Liver (tissue), 7 donors: ENCODE measurements at regions not wholly inside any gene's neighbourhood (a gene's known extent, or its start where the extent isn't known, plus 50 kb on each side); places are given as distances from the start of the nearest gene placed in this dataset.

Source experiments
- DNase-seq: peaks from one replicate; pipeline ENCODE4 v3.0.0-alpha.2; 2017; ENCODE audit warnings: low spot score
- H3K27ac ChIP-seq, 2 donors: one replicate each; pipeline ENCODE4 v1.7.0; 2013; ENCODE audit warnings: inconsistent platforms in 2 of 2, low read length in 2 of 2, control low read depth in 1 of 2, low read depth in 1 of 2, mild to moderate bottlenecking in 1 of 2
- H3K27me3 ChIP-seq, 4 donors: one replicate each; pipeline versions ENCODE4 v1.6.1 to v1.7.0; 2013; ENCODE audit warnings: low read length in 3 of 4, inconsistent platforms in 1 of 4, mild to moderate bottlenecking in 1 of 4, moderate library complexity in 1 of 4; ENCODE audit not compliant: control insufficient read depth in 4 of 4, insufficient read depth in 4 of 4
- H3K36me3 ChIP-seq, 4 donors: one replicate each; pipeline versions ENCODE4 v1.6.1 to v1.7.0; 2013; ENCODE audit warnings: low read length in 3 of 4, mild to moderate bottlenecking in 3 of 4, low read depth in 1 of 4, moderate library complexity in 1 of 4; ENCODE audit not compliant: control insufficient read depth in 4 of 4, insufficient read depth in 3 of 4
- H3K4me1 ChIP-seq, 4 donors: one replicate each; pipeline versions ENCODE4 v1.6.1 to v1.7.0; 2013; ENCODE audit warnings: low read length in 3 of 4, mild to moderate bottlenecking in 3 of 4, moderate library complexity in 1 of 4; ENCODE audit not compliant: control insufficient read depth in 4 of 4, insufficient read depth in 4 of 4
- H3K4me3 ChIP-seq, 3 donors: one replicate each; pipeline versions ENCODE4 v1.6.1 to v1.7.0; 2013; ENCODE audit warnings: low read length in 3 of 3, control low read depth in 1 of 3, low read depth in 1 of 3, mild to moderate bottlenecking in 1 of 3
- H3K9ac ChIP-seq, 2 donors: one replicate each; pipeline ENCODE4 v1.7.0; 2013; ENCODE audit warnings: low read length in 2 of 2, mild to moderate bottlenecking in 2 of 2, moderate library complexity in 2 of 2, control low read depth in 1 of 2, low read depth in 1 of 2
- H3K9me3 ChIP-seq, 4 donors: one replicate each; pipeline versions ENCODE4 v1.6.1 to v1.7.0; 2013; ENCODE audit warnings: low read length in 3 of 4; ENCODE audit not compliant: control insufficient read depth in 4 of 4
- ATF3 ChIP-seq: IDR thresholded peaks from 2 replicates; pipeline ENCODE4 v1.6.1; 2016; ENCODE audit warnings: antibody characterized with exemption
- EGR1 ChIP-seq, 2 donors: IDR thresholded peaks; 2 replicates each; pipeline ENCODE4 v1.6.1; 2016 to 2018; ENCODE audit warnings: antibody characterized with exemption in 2 of 2, low read depth in 2 of 2
- FOXA1 ChIP-seq: IDR thresholded peaks from 2 replicates; pipeline ENCODE4 v1.6.1; 2016; ENCODE audit warnings: antibody characterized with exemption
- FOXA2 ChIP-seq: IDR thresholded peaks from 2 replicates; pipeline ENCODE4 v1.6.1; 2016; ENCODE audit warnings: antibody characterized with exemption
- GABPA ChIP-seq, 2 donors: IDR thresholded peaks in 1 of 2; conservative IDR thresholded peaks in 1 of 2; 2 replicates each; pipeline ENCODE4 v1.6.1; 2016; ENCODE audit warnings: antibody characterized with exemption in 2 of 2, mild to moderate bottlenecking in 1 of 2, moderate library complexity in 1 of 2
- HNF4A ChIP-seq, 2 donors: conservative IDR thresholded peaks; 2 replicates each; pipeline ENCODE4 v1.6.1; 2016; ENCODE audit warnings: antibody characterized with exemption in 2 of 2, mild to moderate bottlenecking in 2 of 2
- HNF4G ChIP-seq: IDR thresholded peaks from 2 replicates; pipeline ENCODE4 v1.6.1; 2016; ENCODE audit warnings: antibody characterized with exemption
- JUND ChIP-seq, 2 donors: IDR thresholded peaks; 2 replicates each; pipeline ENCODE4 v1.6.1; 2016; ENCODE audit warnings: antibody characterized with exemption in 2 of 2
- MAX ChIP-seq: IDR thresholded peaks from 2 replicates; pipeline ENCODE4 v1.6.1; 2016; ENCODE audit warnings: antibody characterized with exemption
- NR2F2 ChIP-seq: IDR thresholded peaks from 2 replicates; pipeline ENCODE4 v1.6.1; 2016; ENCODE audit warnings: antibody characterized with exemption
- RAD21 ChIP-seq, 2 donors: IDR thresholded peaks; 2 replicates each; pipeline ENCODE4 v1.6.1; 2016; ENCODE audit warnings: antibody characterized with exemption in 2 of 2, mild to moderate bottlenecking in 2 of 2
- REST ChIP-seq: IDR thresholded peaks from 2 replicates; pipeline ENCODE4 v1.6.1; 2016; ENCODE audit warnings: antibody characterized with exemption, mild to moderate bottlenecking
- SP1 ChIP-seq: IDR thresholded peaks from 2 replicates; pipeline ENCODE4 v1.6.1; 2018; ENCODE audit warnings: antibody characterized with exemption, mild to moderate bottlenecking
- TAF1 ChIP-seq: conservative IDR thresholded peaks from 2 replicates; pipeline ENCODE4 v1.6.1; 2016; ENCODE audit warnings: antibody characterized with exemption, mild to moderate bottlenecking
- YY1 ChIP-seq: IDR thresholded peaks from 2 replicates; pipeline ENCODE4 v1.6.1; 2016; ENCODE audit warnings: antibody characterized with exemption, mild to moderate bottlenecking
- ZBTB33 ChIP-seq: IDR thresholded peaks from 2 replicates; pipeline ENCODE4 v1.6.1; 2016; ENCODE audit warnings: antibody characterized with exemption
- WGBS: extraction: QIAGEN DNeasy Blood & Tissue Kit; methylation state at CpG from one replicate; pipeline ENCODE4 v1.1.7; 2013; 5-methylcytosine and 5-hydroxymethylcytosine counted together
- donor health status: healthy.
- donor health status: healthy.
- donor health status: healthy.
- donor health status: healthy.

- no peak overlapping the region for H3K27ac ChIP-seq
- H3K9ac ChIP-seq, result no peak overlapping the region
- H3K4me3 ChIP-seq, result no peak overlapping the region
- no peaks in the 10 kb centered on the region for H3K9me3 ChIP-seq
- H3K4me1 ChIP-seq, result no peaks in the 10 kb centered on the region
- no peaks in the 10 kb centered on the region for H3K27me3 ChIP-seq
- 71% methylated on average over 3 of the region's 3 CpGs for WGBS
- DNase-seq, result no peak
- H3K36me3 ChIP-seq, result no peaks in the 10 kb centered on the region
- TF ChIP-seq ATF3, result no peak
- TF ChIP-seq RAD21 (IDR thresholded peaks at IDR 0.05), result no peak
- no peak for TF ChIP-seq ZBTB33
- TF ChIP-seq NR2F2, result no peak
- no peak for TF ChIP-seq SP1
- TF ChIP-seq GABPA (IDR thresholded peaks at IDR 0.05 in 1 of 2, conservative IDR thresholded peaks at IDR 0.05 in 1 of 2), result no peak
- no peak for TF ChIP-seq FOXA1
- TF ChIP-seq TAF1, result no peak
- TF ChIP-seq EGR1 (IDR thresholded peaks at IDR 0.05; ENCODE audit: low read depth in 2 of 2), result no peak
- TF ChIP-seq YY1, result no peak
- TF ChIP-seq MAX, result no peak
- no peak for TF ChIP-seq REST
- TF ChIP-seq HNF4G, result no peak
- TF ChIP-seq FOXA2, result no peak
- TF ChIP-seq HNF4A (conservative IDR thresholded peaks at IDR 0.05), result no peak
- no peak for TF ChIP-seq JUND (IDR thresholded peaks at IDR 0.05)
These were observed 665.8 kb upstream of the CAMK1G start for GRCh38 chr1:208917723-208918122.

- H3K4me1 ChIP-seq, result no peaks in the 10 kb centered on the region
- TF ChIP-seq TAF1, result no peak
- TF ChIP-seq RAD21 (IDR thresholded peaks at IDR 0.05), result no peak
- TF ChIP-seq REST, result no peak
- TF ChIP-seq HNF4G, result no peak
- TF ChIP-seq FOXA1, result no peak
- no peak for TF ChIP-seq EGR1 (IDR thresholded peaks at IDR 0.05; ENCODE audit: low read depth in 2 of 2)
- TF ChIP-seq NR2F2, result no peak
- no peak for TF ChIP-seq JUND (IDR thresholded peaks at IDR 0.05)
- TF ChIP-seq GABPA (IDR thresholded peaks at IDR 0.05 in 1 of 2, conservative IDR thresholded peaks at IDR 0.05 in 1 of 2), result no peak
These were observed 665.4 kb upstream of the CAMK1G start for GRCh38 chr1:208918160-208918559.

More at GRCh38 chr1:208918160-208918559, 665.4 kb upstream of the CAMK1G start:
- Histone ChIP-seq H3K27ac (no peak overlapping the region), H3K9ac (no peak overlapping the region), H3K36me3 (no peaks in the 10 kb centered on the region), H3K4me3 (no peak overlapping the region), H3K9me3 (no peaks in the 10 kb centered on the region), H3K27me3 (no peaks in the 10 kb centered on the region)
- DNase-seq, result no peak
